Neural progenitor cell (in vitro differentiated cells): ENCODE measurements at regions not wholly inside any gene's neighbourhood (a gene's known extent, or its start where the extent isn't known, plus 50 kb on each side); places are given as distances from the start of the nearest gene placed in this dataset.

Source experiments
- CTCF ChIP-seq: fragments of 200-600 bp; sonication (generic); IDR thresholded peaks from 2 replicates; pipeline ENCODE4 v1.5.1; 2017; ENCODE audit warnings: antibody characterized with exemption, mild to moderate bottlenecking
- EZH2 ChIP-seq: fragments of 200-600 bp; sonication (generic); IDR thresholded peaks from 2 replicates; pipeline ENCODE4 v1.6.1; 2017; ENCODE audit warnings: antibody characterized with exemption, mild to moderate bottlenecking, moderate library complexity

GRCh38 chr7:65310761-65311160 lies 62.9 kb upstream of the ZNF92 start:
- TF ChIP-seq CTCF (no peak), EZH2 (no peak)
